Dedifferentiated amniotic fluid mesenchymal stem cell (primary cell): ENCODE measurements at regions not wholly inside any gene's neighbourhood (a gene's known extent, or its start where the extent isn't known, plus 50 kb on each side); places are given as distances from the start of the nearest gene placed in this dataset.
"Not testable (repeated sequence)": the region's sequence is repeated elsewhere in the genome, so short reads cannot be mapped to it uniquely, and the experiment has no call there.

Source experiments
- DNase-seq: peaks from one replicate; pipeline ENCODE4 v3.0.0-alpha.2; 2016; ENCODE audit errors: extremely low spot score

DNA sequence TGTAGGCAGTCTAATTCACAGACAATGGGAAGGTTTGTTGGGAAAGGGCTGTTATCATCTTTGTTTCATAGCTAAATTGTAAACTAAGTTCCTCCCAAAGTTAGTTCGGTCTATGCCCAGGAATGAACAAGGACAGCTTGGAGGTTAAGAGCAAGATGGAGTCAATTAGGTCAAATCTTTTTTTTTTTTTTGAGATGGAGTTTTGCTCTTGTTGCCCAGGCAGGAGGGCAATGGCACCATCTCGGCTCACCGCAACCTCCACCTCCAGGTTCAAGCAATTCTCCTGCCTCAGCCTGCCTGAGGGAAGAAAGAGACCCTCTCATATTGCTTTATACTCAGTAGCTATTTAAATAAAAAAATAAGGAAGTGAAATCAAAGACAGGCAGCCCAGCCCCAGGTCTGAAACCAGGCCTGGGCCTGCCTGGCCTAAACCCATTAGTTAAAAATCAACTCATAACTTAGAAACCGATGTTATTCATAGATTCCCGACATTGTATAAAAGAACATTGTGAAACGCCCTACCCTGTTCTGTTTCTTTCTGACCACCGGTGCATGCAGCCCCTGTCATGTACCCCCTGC, 297.4 kb upstream of the SGCG start:
- DNase-seq, result no peak

GRCh38 chr13:22883956-22884355, 296.8 kb upstream of the SGCG start:
- DNase-seq, result no peak

- DNase-seq, result not testable (repeated sequence)
Observed at GRCh38 chr13:22886061-22886460, 294.7 kb upstream of the SGCG start.

- DNase-seq, result not testable (repeated sequence)
Observed at GRCh38 chr13:22889376-22889775, 291.4 kb upstream of the SGCG start.

DNA sequence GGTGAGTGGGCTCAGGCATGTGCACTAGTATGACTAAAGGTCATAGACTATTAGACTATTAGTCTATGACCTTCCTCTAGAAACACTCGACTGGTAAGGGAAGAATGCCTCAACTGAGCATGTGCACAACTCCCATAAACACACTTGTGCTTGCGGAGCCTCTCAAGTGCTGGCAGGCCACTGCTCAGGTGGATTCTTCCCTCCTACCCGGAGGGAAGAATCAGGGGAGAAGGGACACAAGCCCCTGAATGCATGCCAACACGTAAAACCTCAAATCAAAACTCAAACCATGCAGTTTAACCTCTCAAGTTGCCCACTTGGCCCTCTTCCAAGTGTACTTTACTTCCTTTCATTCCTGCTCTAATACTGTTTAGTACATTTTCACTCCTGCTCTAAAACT, 287.6 kb upstream of the SGCG start:
- DNase-seq, result no peak

DNA sequence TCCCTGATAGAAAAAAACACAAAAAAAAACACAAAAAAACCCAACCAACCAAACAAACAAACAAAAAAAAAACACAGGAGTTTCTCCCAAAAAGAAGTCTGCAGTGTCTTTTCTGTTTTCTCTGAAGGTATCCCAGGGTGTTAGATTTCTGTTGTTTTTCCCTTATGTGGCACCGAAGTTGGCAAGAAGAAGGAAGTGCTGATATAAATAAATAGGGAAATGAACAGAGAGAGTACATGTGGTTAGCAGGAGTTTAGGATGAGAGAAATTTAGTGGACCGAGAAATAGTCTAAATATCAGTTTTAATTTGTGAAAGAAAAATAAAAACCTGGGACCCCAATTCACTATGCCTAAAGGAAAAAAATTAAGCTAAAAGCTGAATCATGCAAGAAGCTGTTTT, 287.0 kb upstream of the SGCG start:
- DNase-seq, result no peak

GRCh38 chr13:22897571-22898314, 283.0 kb upstream of the SGCG start:
- no peak for DNase-seq

DNA sequence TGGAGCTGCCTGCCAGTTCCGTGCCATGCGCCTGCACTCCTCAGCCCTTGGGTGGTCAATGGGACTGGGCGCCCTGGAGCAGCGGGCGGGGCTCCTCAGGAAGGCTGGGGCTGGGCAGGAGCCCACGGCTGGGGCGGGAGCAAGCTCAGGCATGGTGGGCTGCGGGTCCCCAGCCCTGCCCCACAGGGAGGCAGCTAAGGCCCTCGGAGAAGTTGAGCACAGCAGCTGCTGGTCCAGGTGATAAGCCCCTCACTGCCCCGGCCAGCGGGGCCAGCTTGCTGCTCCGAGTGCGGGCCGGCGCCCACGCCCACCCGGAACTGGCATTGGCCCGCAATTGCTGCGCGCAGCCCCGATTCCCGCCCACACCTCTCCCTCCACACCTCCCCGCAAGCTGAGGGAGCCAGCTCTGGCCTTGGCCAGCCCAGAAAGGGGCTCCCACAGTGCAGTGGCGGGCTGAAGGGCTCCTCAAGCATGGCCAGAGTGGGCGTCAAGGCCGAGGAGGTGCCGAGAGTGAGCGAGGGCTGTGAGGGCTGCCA, 280.3 kb upstream of the SGCG start:
- not testable (repeated sequence) for DNase-seq

DNA sequence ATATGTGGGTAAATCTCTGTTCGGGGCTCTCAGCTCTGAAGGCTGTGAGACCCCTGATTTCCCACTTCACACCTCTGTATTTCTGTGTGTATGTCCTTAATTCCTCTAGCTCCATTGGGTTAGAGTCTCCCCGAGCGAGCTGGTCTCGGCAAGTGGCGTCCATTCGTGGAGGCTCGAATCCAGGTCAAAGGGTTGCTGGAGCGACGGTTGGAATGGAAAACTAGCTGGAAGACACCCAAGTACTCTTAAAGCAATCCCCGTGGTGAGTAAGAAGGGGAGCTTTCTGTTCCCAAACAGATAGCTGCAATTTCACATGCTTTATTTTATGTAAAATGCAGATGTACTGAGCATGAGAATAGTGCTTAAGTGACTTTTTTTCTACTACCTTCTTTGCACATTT, 277.5 kb upstream of the SGCG start:
- no peak for DNase-seq

GRCh38 chr13:22903925-22904324, 276.9 kb upstream of the SGCG start:
- DNase-seq, result no peak

GRCh38 chr13:22915442-22916082, 265.2 kb upstream of the SGCG start:
- no peak for DNase-seq

DNA sequence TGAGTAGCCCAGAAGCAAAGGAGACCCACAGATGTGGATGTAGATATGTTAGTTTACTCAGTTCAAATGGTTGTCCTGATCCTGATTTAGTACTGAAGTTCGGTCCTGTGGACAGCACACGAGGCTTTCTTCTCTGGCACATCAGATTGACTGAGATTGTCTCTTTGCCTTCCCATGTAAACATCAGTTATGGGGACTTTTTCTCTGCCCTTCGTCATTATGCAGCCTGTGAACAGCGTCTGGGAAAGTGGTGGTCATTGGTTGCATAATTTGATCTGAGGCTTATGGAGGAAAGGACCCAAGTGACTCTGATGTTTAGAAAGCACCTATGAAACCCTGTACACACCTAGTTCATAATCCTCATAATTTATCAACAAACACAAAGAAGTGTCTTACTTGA, 264.5 kb upstream of the SGCG start:
- not testable (repeated sequence) for DNase-seq

DNA sequence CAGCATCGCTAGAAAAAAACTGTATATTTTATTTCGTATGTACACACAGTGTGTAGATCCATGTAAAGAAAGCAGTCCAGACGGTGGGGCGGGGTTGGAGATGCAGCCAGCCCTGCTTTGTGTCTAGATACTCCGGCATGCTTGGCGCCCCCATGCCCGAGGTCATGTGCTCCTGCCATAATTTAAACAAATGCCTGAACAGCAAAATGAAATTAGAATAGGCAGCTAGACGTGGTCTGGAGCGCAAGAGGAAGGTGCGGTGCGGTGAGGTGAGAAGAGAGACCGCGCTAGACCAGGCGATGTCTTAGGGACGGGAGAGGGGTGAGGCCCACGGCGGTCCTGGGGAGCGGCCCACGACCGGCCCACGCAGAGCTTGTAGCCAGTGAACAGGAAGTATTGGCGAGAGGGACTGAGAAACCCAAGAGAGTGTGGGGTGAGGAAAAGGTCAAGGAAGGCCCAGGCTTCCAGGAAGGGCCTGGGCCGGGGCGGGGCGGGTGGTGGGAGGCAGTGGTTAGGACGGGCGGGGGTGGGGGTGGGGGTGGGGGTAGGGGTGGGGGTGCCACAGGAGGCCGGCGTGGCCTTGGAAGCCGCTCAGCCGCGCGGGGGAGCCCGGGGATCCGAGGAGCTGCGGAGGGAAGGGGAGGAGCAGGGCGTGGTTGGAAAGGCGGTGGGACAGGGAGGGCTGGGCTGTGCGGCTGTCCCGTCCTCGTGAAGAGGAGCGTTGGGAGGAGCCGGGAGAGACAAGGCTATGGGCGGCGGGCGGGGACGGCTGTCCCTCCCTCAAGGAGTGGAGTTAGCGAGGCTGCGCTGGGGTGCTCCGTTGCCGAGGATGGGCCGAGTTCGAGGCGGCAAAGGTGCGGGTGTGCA, 254.7 kb upstream of the SGCG start:
- DNase-seq, result no peak

DNA sequence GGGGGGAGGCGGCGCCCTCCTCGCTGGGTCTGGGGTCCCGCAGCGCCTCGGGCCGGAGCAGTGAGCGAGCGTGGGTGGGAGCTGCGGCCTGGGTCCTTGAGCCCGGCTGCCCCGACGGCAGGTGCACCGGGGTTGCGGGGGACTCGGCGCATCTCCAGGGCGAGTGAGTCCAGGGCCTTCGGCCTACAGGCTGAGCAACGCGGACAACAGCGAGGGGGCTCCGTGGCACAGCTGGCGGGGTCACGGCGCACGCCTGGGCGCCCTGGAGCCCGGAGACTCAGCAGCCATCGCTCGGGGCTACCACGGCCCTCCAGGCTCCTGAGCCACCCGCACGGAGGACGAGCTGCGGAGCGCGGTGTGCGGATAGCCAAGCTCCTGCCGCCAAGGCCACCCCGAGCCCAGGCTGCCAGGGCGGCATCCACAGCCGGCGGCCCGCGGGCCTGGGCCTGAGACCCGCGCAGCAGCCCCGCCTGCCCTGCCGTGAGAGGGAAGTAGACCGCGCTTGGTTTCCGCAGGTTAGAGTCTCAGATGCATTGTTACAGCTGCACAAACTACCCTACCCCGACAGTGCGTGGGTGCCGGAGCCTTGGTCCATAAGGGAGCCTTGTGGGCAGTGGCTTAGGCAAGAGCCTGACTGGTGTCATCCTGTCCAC, 253.9 kb upstream of the SGCG start:
- no peak for DNase-seq

DNA sequence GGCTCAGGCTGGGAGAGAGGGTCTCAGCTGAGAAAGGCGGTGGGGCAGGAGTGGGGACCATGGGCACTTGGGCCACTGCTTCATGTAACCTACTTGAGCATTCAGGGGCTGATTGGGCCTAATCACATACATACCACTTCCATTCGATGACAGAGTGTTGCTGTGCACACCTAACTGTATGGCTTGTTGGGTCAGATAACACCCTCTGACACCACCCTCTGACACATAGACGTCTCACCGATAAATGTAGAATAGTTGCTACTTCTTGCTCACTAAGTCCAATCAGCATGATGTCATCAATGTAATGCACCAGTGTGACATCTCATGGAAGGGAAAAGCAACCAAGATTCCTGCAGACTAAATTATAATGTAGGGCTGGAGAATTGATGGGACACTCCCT, 252.9 kb upstream of the SGCG start:
- not testable (repeated sequence) for DNase-seq

- DNase-seq, result no peak
Observed at GRCh38 chr13:22929381-22930126, 251.2 kb upstream of the SGCG start.

DNA sequence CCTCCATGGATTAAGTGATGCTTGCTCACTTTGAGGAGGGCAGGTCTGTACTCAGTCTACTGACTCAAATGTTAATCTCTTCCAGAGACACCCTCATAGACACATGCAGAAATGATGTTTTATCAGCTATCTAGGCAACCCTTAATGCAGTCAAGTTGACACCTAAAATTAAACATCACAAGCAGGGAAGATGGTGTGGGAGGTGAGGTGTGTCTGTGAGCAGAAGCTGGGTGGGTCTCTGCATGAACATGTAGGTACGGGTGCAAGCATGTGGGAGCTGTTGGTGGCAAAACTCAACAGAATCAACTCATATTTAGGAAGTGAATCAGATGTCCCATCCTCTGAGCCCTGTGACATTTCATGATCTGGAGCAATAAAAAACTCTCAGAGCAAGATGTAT, 249.2 kb upstream of the SGCG start:
- no peak for DNase-seq

DNA sequence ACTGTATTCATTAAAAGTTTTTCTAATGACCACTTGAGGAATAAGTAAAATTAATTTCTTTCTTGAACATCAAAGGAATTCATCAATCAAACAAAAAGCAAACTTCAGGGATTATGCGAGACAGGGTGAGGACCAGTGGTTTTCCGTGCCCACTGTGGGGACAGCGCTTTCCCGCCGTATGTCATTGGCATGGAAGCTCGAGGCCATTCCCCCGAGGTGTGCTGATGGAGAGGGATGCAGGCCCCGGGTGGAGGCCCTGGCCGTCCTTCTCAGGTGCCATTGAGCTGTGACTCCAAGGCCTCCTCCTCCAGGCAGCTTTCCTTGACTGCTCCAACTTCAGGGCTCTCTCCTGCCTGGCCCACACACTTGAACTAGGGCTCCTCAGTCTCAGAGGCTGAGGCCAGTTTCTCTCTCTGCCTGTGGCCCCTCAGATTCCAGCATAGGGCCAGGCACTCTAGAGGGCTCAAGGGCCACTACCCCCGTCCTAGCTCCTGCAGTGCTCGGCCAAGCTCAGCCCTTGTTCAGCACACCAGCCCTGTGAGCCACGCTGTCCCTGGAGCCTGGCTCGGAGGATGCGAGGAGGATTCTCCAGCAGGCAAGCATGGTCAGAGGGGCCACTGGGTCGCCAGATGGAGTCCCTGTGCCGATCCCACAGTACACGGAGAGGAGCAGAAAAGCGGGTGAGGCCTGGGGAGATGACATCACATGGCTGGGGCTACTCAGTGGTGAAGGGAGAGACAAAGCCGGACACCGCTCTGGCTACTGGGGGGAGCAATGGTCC, 248.0 kb upstream of the SGCG start:
- DNase-seq, result not testable (repeated sequence)

GRCh38 chr13:22933571-22934181, 247.1 kb upstream of the SGCG start:
- DNase-seq, result no peak
